NCI-H446 treated with DMSO at 0.1 percent for 48 hours (cell line): ENCODE measurements at regions not wholly inside any gene's neighbourhood (a gene's known extent, or its start where the extent isn't known, plus 50 kb on each side); places are given as distances from the start of the nearest gene placed in this dataset.
"Not testable (repeated sequence)": the region's sequence is repeated elsewhere in the genome, so short reads cannot be mapped to it uniquely, and the experiment has no call there.

Source experiments
- DNase-seq: peaks from one replicate; lab custom pipeline; 2025; lab: John Stamatoyannopoulos, UW

DNA sequence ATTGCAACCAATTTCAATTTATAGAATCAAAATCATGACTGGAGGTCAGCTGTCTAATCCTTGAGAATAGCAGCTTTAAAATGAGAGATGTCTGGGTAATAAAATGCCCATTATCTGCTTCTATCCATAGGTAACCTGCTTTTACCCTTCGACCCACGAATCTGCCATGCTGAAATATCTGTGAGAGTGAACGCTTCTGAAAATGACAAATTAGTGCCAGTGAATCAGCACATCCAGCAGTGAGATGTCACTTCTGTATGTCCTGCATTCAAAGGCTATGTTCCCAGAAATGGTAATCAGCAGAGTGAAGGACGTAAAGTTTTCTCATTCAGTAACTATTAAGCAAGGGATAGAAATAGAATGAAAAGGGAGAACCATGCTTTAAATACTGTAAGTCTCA, 532.4 kb upstream of the ITGA1 start:
- no peak for DNase-seq

DNA sequence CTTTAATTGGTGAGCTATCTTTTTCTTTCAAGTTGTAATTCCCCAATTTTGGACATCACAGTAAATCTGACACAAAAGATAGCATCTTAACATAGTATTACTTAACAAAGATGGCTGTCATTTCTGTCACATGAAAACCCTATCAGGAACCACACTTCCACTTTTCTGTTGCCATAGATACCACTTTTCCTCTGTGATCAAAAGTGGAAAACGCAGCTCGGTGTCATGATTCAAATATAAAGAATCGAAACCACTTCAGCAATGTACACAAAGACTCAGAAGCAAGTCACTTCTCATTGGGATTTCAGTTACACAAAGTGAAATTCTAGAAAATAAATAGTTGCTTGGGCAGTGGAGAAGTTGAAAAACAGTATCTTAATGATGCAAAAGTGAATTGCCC, 524.9 kb upstream of the ITGA1 start:
- no peak for DNase-seq

DNA sequence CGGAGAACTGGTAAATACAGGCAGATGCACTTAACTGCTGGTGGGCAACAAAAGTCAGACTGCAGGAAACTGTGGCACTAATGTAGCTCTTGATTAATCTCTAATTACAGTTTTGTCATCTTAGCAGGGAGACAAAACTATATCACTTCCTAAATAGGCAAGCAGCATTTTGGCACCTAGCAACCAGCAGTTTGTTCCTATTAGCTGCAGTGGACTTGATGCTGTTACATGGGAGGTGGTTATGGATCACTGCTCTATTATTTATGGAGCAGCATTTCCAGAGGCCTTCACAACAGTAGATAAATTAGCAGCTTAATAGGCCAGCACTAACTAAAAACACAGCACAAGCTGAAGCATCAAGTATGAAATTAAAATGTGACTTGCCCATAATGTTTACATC, 518.3 kb upstream of the ITGA1 start:
- peak; percentile 51 for DNase-seq

DNA sequence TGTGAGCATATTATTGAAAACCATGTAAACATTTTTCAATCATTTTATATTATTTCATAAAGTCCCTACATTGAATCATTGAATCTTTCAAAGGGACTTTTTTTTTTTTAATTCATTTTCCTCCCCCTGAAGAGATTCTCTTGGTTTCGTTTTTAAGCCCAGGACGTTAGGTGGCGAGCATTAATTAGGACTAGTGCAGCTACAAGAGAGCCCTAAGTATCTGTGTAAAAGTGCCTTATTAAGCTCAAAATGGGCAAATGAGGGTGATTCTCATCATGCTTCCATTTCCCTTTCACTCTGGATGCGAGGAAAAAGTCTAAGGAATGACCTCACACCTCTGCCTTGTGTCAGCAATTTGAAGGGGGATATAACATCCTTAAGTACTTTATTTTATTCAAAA, 517.9 kb upstream of the ITGA1 start:
- DNase-seq = no peak

DNA sequence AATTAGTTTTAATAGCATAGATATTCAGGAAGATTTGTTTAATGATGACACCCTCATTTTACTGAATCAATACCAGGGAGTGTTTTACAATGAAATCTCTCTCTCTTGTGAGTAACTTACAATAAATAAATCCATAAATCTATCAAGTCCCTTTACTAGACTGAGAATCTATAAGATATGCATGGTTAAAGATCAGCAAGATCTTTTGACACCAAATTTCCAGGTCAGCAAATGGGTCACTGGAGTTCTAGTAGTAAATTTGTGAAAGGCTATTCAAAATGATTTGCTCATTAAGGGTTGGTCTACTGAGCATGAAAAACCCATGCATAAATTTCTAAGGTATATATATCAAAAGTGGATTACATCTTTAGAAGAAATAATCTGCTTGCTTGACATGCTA, 512.1 kb upstream of the ITGA1 start:
- no peak for DNase-seq

DNA sequence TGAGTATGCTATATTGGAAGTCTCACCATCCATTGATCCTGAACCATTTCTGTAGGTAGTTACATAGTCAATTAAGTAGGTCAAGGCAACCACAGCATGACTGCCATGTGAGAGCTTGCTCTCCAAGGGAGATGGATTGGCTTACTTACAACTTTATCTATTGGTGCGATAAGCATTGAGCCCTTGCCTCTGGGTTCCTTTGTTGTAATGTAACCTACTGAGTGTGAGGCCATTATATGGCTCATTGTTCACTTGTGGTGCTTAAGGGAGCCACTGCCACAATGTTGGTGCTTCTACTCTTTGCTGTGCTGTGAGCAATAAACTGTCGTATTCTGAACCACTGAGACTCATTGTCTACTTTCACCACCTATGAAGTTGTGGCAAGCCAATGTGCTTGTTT, 510.6 kb upstream of the ITGA1 start:
- DNase-seq = no peak

DNA sequence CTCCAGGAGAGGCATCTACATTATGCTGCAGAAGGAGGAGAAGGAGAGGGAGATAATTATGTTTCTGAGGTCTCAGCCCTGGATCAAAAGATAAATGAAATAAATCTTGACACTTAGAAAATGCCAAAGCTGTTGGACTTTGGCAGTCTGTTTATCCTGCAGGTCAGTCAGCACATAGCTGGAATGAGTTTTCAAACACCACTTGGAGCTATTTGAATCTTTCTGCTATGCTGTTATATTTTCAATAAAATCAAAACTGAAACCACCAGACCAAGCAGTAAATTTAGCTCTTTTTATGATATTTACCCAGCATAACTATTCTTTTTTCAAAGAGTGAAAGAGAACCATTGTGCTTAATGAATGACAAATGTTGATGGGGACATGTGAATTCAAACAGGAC, 505.1 kb upstream of the ITGA1 start:
- DNase-seq = no peak

DNA sequence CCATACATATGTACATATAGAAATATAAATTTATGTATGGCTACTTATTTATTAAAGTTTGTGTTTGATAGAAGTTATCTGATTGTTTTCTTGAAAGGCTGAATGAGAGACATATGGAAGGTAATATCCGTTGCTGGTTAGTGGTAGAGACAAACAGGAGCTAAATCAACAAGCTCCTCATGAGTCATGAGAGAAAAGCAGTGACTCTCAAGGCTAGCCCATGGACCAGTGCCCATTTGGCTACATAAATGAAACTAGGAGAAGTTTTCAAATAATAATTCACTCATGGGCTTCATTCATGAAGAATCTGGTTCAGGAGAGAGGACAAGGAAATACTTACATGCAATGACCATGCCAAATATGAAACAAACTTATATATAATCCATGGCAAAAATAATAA, 504.5 kb upstream of the ITGA1 start:
- peak; percentile 77 for DNase-seq

DNA sequence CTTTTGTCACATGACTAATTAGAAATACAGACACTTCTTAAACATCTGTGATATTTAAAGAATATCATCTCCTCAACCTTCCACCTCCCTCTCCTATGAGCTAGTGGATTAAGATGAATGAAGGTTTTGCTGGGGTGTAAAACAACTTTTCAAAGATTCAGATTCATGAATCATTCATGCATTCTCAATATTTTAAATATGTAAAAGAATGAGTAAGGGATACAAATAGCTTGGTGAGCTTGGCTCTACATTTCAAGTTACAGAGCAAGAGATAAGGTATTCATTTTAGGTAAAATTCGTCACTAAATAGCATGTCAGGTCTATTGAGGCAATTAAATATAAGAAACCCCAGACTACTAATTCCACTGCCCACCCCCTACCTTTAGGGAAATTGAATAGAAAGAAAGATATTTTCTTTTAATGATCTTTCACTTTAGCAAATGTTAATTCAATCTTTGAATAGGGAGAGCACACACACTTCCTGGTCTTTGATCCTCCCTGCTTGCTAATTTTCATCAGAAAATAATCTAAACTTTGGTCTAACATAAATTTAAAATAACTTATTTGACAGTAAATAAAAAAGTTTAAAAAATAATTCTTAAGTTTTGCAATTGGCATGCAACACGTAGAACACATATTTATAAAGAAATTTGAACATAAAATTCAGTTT, 486.9 kb upstream of the ITGA1 start:
- no peak for DNase-seq

DNA sequence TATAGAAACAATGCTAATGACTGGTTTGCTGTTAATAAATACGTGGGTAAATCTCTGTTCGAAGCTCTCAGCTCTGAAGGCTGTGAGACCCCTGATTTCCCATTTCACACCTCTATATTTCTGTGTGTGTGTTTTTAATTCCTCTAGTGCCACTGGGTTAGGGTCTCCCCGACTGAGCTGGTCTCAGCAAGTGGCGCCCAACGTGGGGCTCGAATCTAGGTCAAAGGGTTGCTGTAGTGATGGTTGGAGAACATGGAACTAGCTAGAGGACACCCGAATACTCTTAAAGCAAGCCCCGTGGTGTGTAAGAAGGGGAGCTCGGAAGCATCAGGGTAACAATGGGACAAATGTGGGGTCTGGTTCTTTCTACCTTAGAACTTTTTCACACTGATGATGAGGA, 482.9 kb upstream of the ITGA1 start:
- not testable (repeated sequence) for DNase-seq

DNA sequence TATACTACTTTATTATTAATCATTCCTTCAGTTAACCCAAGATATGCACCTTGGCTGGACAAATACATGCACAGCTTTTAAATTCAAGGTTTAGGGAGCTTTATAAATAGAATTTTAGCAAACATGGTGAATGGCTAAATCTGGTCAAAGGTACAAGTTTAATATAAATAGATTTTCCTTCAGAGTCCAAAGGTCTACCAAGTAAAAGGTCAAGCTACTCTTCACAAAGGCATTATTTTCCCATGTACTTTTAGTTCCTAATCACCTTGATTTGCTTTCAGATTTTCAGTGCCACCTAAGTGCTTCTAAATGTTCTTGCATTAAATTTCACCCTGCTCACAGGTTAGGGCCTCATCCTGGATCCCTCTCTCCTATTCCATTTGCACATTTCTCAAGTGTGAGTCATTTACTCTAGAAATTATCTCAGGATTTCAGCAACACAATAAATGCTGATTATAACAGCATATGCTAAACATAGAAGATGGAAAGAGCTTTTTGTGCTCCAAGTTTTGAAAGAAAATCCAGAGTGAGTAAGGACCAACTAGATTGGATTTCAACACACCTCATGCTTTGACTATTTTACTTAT, 459.4 kb upstream of the ITGA1 start:
- no peak for DNase-seq

DNA sequence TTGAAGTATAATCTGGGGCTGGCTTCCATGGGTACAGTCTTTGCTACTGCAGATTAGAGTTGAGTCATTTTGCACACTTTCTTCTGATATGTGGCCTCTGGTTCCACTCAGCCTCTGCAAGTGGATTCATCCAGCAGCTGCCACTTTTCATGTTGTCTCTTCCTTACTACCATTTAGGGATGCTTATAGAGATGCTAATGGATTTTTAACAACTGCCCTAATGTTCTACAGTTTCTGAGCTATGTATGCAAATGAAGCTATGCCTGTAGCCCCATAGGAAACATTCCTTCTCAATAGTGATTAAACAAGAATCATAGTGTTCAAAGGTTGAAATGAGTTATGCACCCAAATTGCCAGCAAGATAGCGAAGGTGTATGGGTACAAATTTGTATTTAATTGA, 456.0 kb upstream of the ITGA1 start:
- DNase-seq = no peak

DNA sequence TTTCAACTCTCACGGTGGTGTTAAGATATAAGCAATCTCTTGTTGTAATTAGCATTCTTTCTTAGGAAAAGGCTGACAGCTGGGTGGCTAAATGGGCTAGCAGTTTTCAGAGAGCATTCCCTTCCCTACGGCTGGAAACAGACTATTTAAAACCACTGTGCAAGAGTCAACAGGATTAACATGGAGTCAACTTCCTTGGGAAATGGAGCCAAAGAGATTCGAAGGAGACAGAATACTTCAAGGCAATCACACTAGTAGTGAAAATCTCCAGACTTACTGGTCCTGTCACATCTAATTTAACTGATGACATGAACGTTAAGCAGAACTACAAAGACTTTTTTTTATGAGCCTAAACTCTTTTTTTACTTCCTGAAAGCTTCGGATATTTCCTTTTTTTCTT, 453.3 kb upstream of the ITGA1 start:
- DNase-seq = no peak

DNA sequence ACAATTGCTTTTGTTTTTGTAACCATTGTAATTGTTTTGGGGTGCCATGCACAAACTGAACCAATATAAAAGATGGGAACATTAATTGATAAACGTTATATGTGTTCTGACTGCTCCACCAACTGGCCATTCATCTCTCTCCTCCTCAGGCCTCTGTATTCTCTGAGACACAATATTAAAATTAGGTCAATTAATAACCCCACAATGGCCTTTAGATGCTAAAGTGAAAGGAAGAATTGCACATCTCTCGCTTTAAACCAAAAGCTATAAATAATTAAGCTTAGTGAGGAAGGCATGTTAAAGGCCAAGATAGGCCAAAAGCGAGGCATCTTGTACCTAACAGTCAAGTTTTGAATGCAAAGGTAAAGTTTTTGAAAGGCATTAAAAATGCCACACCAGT, 448.4 kb upstream of the ITGA1 start:
- DNase-seq = no peak

DNA sequence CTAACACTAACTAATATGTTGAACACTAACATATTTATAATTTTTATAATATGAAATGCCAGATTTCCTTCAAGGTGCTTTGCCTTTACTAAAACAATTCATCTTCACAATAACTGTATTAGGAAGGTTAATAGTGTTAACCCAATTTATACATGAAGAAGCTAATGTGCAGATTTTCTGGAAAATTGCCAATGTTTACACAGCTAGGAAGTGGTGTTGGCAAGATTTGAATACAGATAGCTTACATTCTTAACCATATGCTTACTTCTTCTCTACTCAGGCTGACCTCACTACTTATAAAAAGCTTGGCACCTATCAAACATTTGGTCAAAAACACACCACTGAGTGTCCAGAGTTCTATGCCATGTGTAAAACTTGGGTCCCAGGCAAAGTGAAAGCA, 445.4 kb upstream of the ITGA1 start:
- DNase-seq = peak; percentile 50

DNA sequence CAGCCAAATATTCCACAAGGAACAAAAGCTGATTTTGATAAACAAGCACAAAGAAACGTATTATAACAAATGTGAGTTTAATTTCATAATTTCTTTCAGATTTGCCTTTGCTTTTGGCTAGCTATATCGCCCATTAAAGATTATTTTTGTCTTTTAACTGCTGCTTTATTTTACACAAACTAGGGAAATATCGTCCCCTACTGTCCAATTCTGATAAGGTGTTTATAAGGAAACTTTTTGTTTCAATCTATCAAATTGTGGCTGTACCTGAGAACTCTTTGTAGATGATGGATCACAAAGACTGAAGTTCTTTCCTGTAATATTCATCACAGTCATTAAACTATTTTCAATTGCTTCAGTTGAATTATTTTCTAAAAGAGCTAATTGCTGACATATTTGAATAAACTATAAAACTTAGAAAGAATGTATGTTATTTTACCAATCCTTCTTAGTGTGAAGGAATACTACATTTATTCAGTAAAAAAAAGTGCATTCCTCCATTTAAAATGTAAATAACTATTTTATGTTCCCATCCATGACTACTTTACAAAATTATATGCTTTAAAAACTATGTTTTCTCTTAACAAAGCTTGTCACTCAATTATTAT, 431.3 kb upstream of the ITGA1 start:
- peak; percentile 42 for DNase-seq

DNA sequence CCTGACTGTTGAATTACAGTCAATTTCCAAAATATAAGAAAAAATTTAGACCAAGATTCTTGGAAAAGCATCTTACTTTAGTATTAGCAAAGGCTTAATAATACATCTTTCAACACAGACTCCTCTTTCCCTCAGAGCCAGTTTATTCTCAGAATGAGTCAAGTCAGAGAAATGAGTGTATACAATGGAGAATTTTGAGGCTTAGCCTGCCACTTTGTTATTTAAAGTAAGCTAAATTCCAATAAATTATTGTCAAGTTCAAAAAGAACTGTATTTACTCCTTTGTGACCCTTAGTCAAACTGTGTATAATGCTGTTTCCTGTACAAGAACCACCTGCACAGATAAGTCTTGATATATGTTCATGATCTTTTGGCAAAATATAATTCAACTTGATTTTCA, 428.5 kb upstream of the ITGA1 start:
- no peak for DNase-seq

DNA sequence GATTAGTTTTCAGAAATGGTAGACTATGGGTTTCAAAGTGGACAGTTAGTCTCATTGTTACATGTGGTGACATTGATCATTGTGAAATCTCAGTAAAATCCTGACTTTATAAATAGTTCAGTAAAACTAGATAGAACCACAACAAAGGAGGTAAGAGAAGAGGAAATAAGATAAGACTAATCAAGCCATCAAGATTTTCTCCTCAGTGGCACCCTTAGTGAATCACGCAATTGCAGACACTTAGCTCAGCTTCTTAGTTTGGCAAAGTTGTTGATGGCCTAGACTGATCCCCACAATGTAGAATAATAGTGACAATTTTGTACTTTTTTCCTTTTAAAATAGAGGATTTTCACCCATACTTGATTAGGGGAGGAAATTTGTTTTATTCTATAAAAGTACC, 426.7 kb upstream of the ITGA1 start:
- DNase-seq = no peak

DNA sequence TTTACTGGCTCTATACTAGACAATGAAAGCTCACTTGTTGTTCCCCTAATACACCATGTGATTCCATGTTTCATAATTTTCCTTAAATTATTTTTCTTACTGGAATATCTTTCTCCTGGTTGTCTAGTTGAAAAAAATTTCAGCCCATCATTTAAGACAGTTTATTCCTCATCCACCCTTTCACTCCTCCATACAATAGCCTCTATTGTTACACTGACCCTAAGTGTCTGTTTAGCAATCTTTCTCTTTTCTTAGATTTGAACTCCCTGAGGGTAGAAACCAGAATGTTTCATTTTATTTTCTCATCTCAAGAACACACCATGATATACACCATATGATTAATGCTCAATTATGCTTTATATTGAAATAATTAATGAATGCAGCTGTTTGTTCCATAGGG, 413.4 kb upstream of the ITGA1 start:
- DNase-seq = no peak

DNA sequence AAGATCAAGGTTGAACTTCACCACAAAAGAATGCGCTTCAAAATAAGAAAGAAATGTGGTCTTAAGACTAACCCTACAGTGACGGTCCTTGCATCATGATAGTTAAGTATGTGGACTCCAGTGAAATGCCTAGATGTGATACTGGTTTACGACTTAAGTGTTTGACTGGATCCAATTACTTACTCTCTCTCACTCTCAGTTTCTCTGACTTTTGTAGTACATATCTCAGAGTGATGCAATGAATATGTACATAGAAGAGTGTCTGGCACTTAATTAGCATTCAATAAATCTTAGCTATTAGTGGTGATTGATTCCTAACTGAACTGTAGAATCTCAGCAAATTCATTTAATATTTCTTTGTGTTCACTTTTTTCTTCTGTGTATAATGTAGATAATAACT, 411.7 kb upstream of the ITGA1 start:
- DNase-seq = no peak

DNA sequence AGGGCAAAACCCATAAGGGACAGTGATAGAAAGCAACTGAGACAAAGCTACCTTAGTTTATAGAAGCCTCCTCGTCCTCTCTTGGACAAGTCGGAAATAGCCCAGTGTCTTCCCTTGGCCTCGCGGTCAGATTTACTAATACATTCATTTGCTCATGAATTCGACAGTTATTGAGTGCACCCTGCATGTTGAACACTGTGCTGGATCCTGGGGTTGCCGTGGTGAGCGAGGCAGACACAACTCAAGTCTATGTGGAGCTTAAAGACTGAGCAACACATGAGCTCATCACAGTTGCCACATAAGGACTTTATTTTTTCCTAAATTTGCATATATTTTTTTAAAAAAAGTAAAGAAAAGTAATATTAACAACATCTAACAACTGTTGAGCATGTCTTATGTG, 411.1 kb upstream of the ITGA1 start:
- no peak for DNase-seq

DNA sequence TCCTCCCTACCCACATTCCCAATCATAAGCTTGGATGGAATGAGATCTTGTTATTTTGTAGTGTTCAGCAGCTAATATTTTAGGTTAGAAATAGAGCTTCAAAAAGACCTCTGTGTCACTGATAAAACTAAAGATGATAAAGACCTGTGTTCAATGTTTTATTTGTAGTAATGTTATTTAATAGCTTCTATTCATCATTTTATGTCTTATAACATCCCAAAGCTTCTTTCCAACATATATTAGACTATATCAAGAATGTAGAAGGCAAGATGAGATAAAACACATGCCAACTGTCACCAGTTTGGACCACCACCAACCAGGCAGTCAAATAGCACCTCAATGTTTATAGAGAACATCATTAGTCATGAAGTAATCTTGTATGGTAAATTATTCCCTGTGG, 409.5 kb upstream of the ITGA1 start:
- DNase-seq = no peak

DNA sequence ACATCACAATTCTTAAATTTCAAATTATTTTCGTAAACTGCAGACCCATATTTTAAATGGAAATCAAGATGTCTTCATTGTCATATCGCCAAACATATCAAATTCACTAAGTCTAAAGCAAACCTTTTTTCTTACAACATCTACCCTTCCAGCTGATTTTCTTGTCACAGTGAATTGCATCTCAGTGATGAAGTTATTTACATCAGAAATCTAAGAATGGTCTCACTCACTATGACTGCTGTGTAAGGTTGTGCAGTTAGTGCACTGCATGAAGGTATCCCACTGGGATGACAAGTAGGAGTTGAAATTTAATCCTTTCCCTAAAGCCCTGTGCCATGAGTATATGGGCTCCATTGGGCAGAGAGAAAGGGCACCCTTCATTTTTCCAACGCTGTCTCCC, 399.4 kb upstream of the ITGA1 start:
- DNase-seq = no peak

DNA sequence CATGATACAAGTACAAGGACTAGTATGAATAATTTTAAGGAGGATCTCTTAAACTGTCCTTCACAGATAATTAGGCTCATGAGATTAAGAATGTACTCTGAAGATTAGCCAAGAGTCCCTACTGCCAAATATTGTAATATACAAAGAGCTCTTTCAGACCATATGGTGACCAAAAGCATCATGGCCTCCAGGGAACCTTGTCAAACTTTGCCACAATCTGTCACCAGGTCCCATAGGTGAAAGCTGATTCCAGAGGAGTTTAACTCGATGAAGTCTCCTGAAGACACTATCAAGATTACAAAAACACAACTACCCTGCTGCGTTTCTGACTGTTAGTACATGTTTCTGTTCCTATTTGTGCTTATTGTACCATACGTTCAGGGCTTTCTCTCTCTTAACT, 395.4 kb upstream of the ITGA1 start:
- DNase-seq = peak; percentile 83
